ENCODE measurements at regions not wholly inside any gene's neighbourhood (a gene's known extent, or its start where the extent isn't known, plus 50 kb on each side); places are given as distances from the start of the nearest gene placed in this dataset.

DNA sequence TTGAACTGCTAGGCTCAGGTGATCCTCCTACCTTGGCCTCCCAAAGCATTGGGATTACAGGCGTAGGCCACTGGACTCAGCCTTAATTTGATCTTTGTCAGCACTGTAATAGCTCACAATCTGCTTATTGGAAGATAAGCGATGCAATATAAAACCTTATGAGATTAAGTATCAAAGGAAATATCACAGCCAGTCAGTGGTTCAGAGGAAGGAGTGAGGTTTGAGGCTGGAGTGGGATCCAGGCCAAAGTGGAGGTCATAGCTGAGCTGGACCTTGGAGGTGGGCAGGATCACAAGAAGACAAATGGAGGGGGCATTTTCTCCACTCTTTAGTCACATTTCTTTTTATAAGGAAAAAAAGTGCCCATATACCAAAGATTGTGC, 228.5 kb downstream of the RHOU start:
- Histone ChIP-seq H3K9me3 (ENCODE audit: control insufficient read depth, insufficient read depth, low read length) (no peaks in the 10 kb centered on the region), H3K27ac (ENCODE audit: low read depth, low read length) (peak overlapping the region; percentile 62), H3K27me3 (ENCODE audit: control insufficient read depth, insufficient read depth, low read length) (no peaks in the 10 kb centered on the region), H3K4me3 (ENCODE audit: low read depth, low read length) (no peak overlapping the region), H3K9ac (ENCODE audit: low read depth, low read length) (no peak overlapping the region), H3K4me1 (ENCODE audit: control insufficient read depth, insufficient read depth, low read length) (peaks cover 10% of the 10 kb centered on the region), H3K36me3 (ENCODE audit: control insufficient read depth, insufficient read depth, low read length) (no peaks in the 10 kb centered on the region)

DNA sequence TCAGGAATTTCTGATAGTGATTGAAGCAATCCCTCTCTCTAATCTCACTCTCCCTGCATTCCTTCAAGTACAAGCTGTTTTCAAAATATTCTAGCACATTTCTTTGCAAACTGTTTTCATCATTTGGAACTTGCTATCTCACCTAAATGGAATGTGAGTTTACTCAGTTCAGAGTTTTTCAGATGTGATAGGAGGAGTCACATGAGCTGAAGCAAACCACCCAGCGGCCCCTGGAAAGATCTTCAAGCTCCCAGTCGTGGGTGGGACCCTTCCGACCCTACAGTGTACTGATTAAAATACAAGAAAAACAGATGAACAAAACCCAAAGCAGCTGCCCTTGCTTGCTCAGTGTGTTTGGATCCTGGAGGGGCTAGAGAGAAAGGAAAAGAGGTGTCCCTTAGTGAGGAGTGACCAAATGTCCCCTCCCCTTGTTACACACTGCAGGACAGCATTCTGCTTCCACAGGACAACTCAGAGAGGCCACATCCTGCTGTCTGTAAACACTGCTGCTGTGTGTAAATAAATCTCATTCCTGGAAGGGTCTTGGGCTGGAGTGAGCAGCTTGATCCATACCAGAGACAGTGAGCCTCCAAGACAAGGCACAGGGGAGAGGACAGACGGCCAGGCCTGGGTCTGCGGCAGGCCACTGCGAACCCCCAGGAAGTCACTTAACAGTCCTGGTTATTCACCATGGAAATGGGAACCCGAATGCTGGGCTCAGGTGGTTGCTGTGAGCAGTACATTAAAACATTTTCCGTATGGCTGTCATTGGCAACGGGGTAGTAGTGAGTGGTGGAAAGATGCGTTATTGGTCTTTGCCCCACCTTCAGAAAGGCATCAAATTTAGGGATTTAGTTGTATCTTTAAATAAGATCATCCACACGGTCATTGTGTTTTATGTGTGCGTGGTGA, 229.2 kb downstream of the RHOU start:
- Histone ChIP-seq H3K9me3 (ENCODE audit: control insufficient read depth, insufficient read depth, low read length) (no peaks in the 10 kb centered on the region), H3K4me3 (ENCODE audit: low read depth, low read length) (no peak overlapping the region), H3K9ac (ENCODE audit: low read depth, low read length) (no peak overlapping the region), H3K4me1 (ENCODE audit: control insufficient read depth, insufficient read depth, low read length) (peaks cover 10% of the 10 kb centered on the region), H3K27me3 (ENCODE audit: control insufficient read depth, insufficient read depth, low read length) (no peaks in the 10 kb centered on the region), H3K27ac (ENCODE audit: low read depth, low read length) (peak overlapping the region; percentile 62), H3K36me3 (ENCODE audit: control insufficient read depth, insufficient read depth, low read length) (no peaks in the 10 kb centered on the region)

DNA sequence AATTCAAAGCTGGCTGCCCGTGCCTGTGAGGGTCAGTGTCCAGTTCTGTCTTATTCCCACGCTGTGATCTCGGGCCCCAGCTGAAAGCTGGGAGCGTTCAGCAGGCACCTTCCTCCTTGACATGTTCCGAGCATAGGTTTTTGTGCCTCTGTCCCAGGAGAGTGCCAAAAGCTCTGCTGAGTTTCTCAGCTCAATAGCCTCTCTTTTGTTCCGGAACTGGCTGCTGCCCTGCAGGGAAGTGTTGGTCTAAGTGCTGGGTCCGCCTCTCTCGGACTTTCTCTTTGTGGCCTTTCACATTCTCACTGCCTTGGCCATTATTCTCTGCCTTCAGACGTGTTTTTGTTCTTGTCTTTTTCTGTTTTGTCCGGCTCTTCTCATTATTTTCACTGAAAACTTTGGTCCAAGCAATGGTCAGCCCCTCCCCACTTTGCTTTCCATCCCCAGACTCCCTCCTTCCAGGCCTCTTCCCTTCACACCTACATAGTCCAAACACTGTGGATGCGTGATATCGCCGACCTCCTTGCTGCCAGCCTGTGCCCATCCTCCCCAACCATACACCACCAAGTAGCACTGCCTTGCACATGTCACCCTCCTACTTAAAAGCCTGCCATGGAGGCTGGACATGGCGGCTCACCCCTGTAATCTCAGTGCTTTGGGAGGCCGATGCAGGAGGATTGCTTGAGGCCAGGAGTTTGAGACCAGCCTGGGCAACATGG, 233.8 kb downstream of the RHOU start:
- Histone ChIP-seq H3K4me3 (ENCODE audit: low read depth, low read length) (no peak overlapping the region), H3K4me1 (ENCODE audit: control insufficient read depth, insufficient read depth, low read length) (peaks cover 6% of the 10 kb centered on the region; the same call in 1 of the 2 replicates), H3K36me3 (ENCODE audit: control insufficient read depth, insufficient read depth, low read length) (no peaks in the 10 kb centered on the region), H3K27ac (ENCODE audit: low read depth, low read length) (peak overlapping the region; percentile 30), H3K27me3 (ENCODE audit: control insufficient read depth, insufficient read depth, low read length) (no peaks in the 10 kb centered on the region), H3K9ac (ENCODE audit: low read depth, low read length) (no peak overlapping the region), H3K9me3 (ENCODE audit: control insufficient read depth, insufficient read depth, low read length) (no peaks in the 10 kb centered on the region)

- Histone ChIP-seq H3K36me3 (ENCODE audit: control insufficient read depth, insufficient read depth, low read length) (no peaks in the 10 kb centered on the region), H3K27ac (ENCODE audit: low read depth, low read length) (no peak overlapping the region), H3K9me3 (ENCODE audit: control insufficient read depth, insufficient read depth, low read length) (no peaks in the 10 kb centered on the region), H3K9ac (ENCODE audit: low read depth, low read length) (no peak overlapping the region), H3K4me3 (ENCODE audit: low read depth, low read length) (no peak overlapping the region), H3K4me1 (ENCODE audit: control insufficient read depth, insufficient read depth, low read length) (peaks cover 6% of the 10 kb centered on the region; the same call in 1 of the 2 replicates), H3K27me3 (ENCODE audit: control insufficient read depth, insufficient read depth, low read length) (no peaks in the 10 kb centered on the region)
Measured at GRCh38 chr1:228969953-228970800, 234.9 kb downstream of the RHOU start.

- Histone ChIP-seq H3K4me1 (ENCODE audit: control insufficient read depth, insufficient read depth, low read length) (no peaks in the 10 kb centered on the region), H3K9me3 (ENCODE audit: control insufficient read depth, insufficient read depth, low read length) (no peaks in the 10 kb centered on the region), H3K4me3 (ENCODE audit: low read depth, low read length) (no peak overlapping the region), H3K9ac (ENCODE audit: low read depth, low read length) (no peak overlapping the region), H3K27me3 (ENCODE audit: control insufficient read depth, insufficient read depth, low read length) (no peaks in the 10 kb centered on the region), H3K27ac (ENCODE audit: low read depth, low read length) (no peak overlapping the region), H3K36me3 (ENCODE audit: control insufficient read depth, insufficient read depth, low read length) (no peaks in the 10 kb centered on the region)
Measured at GRCh38 chr1:228972576-228972975, 237.3 kb downstream of the RHOU start.

DNA sequence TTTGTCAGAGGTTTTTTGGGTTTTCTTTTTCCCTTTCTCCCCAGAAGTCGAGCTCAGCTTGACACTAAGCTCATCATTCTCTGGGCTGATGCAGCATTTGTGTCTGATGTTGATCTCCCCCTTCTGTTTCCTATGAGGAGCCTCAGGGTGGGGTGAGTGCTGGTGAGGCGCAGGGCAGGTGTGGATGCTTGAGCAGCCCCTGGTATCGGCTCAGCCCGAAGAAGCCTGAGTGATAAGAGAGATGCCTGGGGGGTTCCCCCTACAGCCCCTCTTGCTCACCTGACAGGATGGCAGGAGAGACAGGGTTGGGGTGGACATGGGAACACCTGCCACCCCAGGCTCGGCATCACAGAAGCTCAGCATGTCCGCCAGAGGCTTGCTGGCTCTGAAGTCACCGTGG, 239.0 kb downstream of the RHOU start:
- H3K36me3 ChIP-seq (ENCODE audit: control insufficient read depth, insufficient read depth, low read length) = no peaks in the 10 kb centered on the region
- H3K9me3 ChIP-seq (ENCODE audit: control insufficient read depth, insufficient read depth, low read length) = no peaks in the 10 kb centered on the region
- no peak overlapping the region for H3K27ac ChIP-seq (ENCODE audit: low read depth, low read length)
- H3K4me3 ChIP-seq (ENCODE audit: low read depth, low read length) = no peak overlapping the region
- no peaks in the 10 kb centered on the region for H3K27me3 ChIP-seq (ENCODE audit: control insufficient read depth, insufficient read depth, low read length)
- peaks cover 12% of the 10 kb centered on the region for H3K4me1 ChIP-seq (ENCODE audit: control insufficient read depth, insufficient read depth, low read length)
- H3K9ac ChIP-seq (ENCODE audit: low read depth, low read length) = no peak overlapping the region

- Histone ChIP-seq H3K9me3 (ENCODE audit: control insufficient read depth, insufficient read depth, low read length) (no peaks in the 10 kb centered on the region), H3K27ac (ENCODE audit: low read depth, low read length) (no peak overlapping the region), H3K9ac (ENCODE audit: low read depth, low read length) (no peak overlapping the region), H3K36me3 (ENCODE audit: control insufficient read depth, insufficient read depth, low read length) (no peaks in the 10 kb centered on the region), H3K4me1 (ENCODE audit: control insufficient read depth, insufficient read depth, low read length) (peaks cover 12% of the 10 kb centered on the region), H3K4me3 (ENCODE audit: low read depth, low read length) (no peak overlapping the region), H3K27me3 (ENCODE audit: control insufficient read depth, insufficient read depth, low read length) (no peaks in the 10 kb centered on the region)
Measured at GRCh38 chr1:228975238-228975907, 240.1 kb downstream of the RHOU start.

- no peak overlapping the region for H3K27ac ChIP-seq (ENCODE audit: low read depth, low read length)
- no peak overlapping the region for H3K4me3 ChIP-seq (ENCODE audit: low read depth, low read length)
- H3K9me3 ChIP-seq (ENCODE audit: control insufficient read depth, insufficient read depth, low read length) = no peaks in the 10 kb centered on the region
Measured at GRCh38 chr1:228976316-228976715, 241.0 kb downstream of the RHOU start.

GRCh38 chr1:228977307-228977706, 242.0 kb downstream of the RHOU start:
- Histone ChIP-seq H3K9me3 (ENCODE audit: control insufficient read depth, insufficient read depth, low read length) (no peaks in the 10 kb centered on the region), H3K36me3 (ENCODE audit: control insufficient read depth, insufficient read depth, low read length) (no peaks in the 10 kb centered on the region), H3K27ac (ENCODE audit: low read depth, low read length) (no peak overlapping the region), H3K27me3 (ENCODE audit: control insufficient read depth, insufficient read depth, low read length) (no peaks in the 10 kb centered on the region), H3K9ac (ENCODE audit: low read depth, low read length) (no peak overlapping the region), H3K4me3 (ENCODE audit: low read depth, low read length) (no peak overlapping the region), H3K4me1 (ENCODE audit: control insufficient read depth, insufficient read depth, low read length) (peaks cover 12% of the 10 kb centered on the region)

More at GRCh38 chr1:228976316-228976715, 241.0 kb downstream of the RHOU start:
- H3K36me3 ChIP-seq (ENCODE audit: control insufficient read depth, insufficient read depth, low read length) = no peaks in the 10 kb centered on the region
- H3K27me3 ChIP-seq (ENCODE audit: control insufficient read depth, insufficient read depth, low read length) = no peaks in the 10 kb centered on the region
- no peak overlapping the region for H3K9ac ChIP-seq (ENCODE audit: low read depth, low read length)
- peaks cover 12% of the 10 kb centered on the region for H3K4me1 ChIP-seq (ENCODE audit: control insufficient read depth, insufficient read depth, low read length)

- Histone ChIP-seq H3K27me3 (ENCODE audit: control insufficient read depth, insufficient read depth, low read length) (no peaks in the 10 kb centered on the region), H3K36me3 (ENCODE audit: control insufficient read depth, insufficient read depth, low read length) (no peaks in the 10 kb centered on the region), H3K27ac (ENCODE audit: low read depth, low read length) (no peak overlapping the region), H3K4me1 (ENCODE audit: control insufficient read depth, insufficient read depth, low read length) (peaks cover 12% of the 10 kb centered on the region), H3K4me3 (ENCODE audit: low read depth, low read length) (no peak overlapping the region), H3K9ac (ENCODE audit: low read depth, low read length) (no peak overlapping the region), H3K9me3 (ENCODE audit: control insufficient read depth, insufficient read depth, low read length) (no peaks in the 10 kb centered on the region)
Measured at GRCh38 chr1:228977741-228978140, 242.5 kb downstream of the RHOU start.
